ENCODE measurements at regions not wholly inside any gene's neighbourhood (a gene's known extent, or its start where the extent isn't known, plus 50 kb on each side); places are given as distances from the start of the nearest gene placed in this dataset.

DNA sequence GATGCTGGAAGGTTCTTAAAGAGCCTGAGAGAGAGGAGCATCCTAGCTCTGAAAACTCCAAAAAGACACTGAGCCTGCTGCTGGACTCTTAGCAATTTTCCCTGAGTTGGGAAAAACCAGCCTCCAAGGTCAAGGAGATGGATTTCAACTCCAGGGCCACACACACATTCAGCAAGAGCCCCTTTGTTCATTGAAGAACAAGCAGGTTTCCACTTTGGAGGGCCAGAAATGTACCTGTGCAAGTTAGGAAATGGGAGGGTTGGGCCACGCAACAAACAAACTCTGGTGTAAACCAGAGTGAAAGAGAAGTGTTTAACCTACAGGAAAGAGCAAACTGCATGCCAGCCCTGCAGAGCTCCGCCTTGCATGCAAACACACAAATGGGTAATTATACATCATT lies 264.8 kb upstream of the RPL38 start:
- H3K9me3 ChIP-seq, result no peaks in the 10 kb centered on the region
- WGBS (ENCODE audit: insufficient coverage, low coverage, low lambda C conversion rate, missing lambda C conversion rate), result 75% methylated on average over 2 of the region's 2 CpGs
- no peaks in the 10 kb centered on the region for H3K36me3 ChIP-seq
- intact Hi-C loops (cut with DNase I), result no loop called here
- H3K27me3 ChIP-seq, result no peaks in the 10 kb centered on the region
- H3K4me1 ChIP-seq, result peaks cover 0 to 8% (median 0%) of the 10 kb centered on the region in 4 donors
- DNase-seq (no peak), ATAC-seq (no peak)
- H3K27ac ChIP-seq, result no peak overlapping the region
- TF ChIP-seq POLR2A (IDR thresholded peaks at IDR 0.05), result no peak
- no peak overlapping the region for H3K4me3 ChIP-seq

DNA sequence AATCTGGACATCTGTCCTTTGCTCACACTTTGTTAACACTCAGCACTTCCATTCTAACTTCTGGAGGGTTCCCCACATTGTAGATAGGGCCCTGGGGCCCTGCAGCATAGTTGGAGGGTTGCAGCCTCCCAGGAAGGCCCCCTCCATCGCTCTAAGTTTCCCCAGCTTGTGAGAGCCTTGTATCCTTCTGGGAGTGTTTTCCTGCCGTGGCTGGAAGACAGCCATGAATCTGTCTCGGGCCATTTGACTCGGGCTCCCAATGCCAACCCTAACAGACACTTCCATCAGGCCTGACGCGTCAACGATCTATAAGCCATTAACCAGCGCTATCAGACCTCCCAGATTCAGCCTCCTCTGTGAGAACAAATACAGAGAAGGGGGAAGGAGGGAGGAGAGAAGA lies 263.7 kb upstream of the RPL38 start:
- no peak for TF ChIP-seq POLR2A (IDR thresholded peaks at IDR 0.05)
- TF ChIP-seq, protein P1, sequence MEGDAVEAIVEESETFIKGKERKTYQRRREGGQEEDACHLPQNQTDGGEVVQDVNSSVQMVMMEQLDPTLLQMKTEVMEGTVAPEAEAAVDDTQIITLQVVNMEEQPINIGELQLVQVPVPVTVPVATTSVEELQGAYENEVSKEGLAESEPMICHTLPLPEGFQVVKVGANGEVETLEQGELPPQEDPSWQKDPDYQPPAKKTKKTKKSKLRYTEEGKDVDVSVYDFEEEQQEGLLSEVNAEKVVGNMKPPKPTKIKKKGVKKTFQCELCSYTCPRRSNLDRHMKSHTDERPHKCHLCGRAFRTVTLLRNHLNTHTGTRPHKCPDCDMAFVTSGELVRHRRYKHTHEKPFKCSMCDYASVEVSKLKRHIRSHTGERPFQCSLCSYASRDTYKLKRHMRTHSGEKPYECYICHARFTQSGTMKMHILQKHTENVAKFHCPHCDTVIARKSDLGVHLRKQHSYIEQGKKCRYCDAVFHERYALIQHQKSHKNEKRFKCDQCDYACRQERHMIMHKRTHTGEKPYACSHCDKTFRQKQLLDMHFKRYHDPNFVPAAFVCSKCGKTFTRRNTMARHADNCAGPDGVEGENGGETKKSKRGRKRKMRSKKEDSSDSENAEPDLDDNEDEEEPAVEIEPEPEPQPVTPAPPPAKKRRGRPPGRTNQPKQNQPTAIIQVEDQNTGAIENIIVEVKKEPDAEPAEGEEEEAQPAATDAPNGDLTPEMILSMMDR (IDR thresholded peaks at IDR 0.05), result no peak
- intact Hi-C loops (cut with DNase I), result no loop called here
- no peak for DNase-seq
- no peak for ATAC-seq
- Histone ChIP-seq H3K9me3 (no peaks in the 10 kb centered on the region), H3K4me3 (no peak overlapping the region), H3K27ac (no peak overlapping the region), H3K27me3 (no peaks in the 10 kb centered on the region), H3K36me3 (no peaks in the 10 kb centered on the region), H3K4me1 (peaks cover 0 to 8% (median 0%) of the 10 kb centered on the region in 4 donors)
- 20% methylated on average over 2 of the region's 8 CpGs for WGBS (ENCODE audit: insufficient coverage, low coverage, low lambda C conversion rate, missing lambda C conversion rate)

DNA sequence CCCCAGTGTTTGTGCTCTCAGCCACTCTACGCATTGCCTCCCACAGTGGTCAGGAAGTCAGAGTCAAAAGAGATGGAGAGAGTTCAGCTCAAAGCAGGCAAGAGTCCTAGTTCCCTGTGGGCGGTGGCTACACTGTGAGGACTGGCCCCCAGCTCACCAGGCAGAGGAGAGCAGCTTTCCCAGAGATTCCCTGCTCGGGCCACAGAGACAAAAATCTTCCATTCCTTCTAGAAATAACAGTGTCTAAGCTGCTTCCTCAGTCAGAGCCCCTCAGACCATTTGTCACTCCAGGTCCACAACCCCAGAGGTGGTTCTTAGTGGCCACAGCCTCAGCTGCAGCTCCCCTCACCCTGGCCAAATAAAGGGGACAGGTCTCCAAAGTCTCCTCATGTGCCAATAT lies 263.0 kb upstream of the RPL38 start:
- ATAC-seq, result no peak
- no peak overlapping the region for H3K4me3 ChIP-seq
- no peaks in the 10 kb centered on the region for H3K27me3 ChIP-seq

DNA sequence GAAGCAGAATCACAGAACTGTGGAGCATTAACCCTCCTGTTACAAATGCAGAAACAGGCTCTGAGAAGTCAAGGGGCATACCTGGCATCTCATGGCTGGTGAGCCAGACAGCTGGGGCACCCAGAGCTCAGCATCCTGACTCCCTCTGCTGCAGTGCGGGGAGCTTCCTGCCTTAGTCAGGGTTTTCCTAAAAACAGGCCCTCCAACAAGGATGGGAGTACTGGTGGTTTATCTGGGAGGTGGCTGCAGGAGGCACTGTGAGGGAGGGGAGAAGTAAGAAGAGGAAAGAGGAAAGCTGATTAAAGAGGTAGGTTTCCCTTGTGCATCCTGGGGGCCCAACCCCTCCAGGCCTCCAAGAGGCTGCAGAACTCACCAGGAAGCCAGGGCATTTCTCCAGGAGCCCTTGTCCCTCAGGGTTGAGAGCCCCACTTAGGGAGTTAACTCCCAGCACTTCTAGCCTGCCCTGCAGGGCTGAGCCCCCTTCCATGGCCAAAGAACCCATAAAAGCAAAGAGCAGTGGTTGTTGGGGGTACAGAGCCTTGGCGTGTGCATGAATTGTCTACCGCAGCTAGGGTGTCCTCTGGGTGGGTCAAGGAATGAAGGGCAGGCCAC lies 261.5 kb upstream of the RPL38 start:
- intact Hi-C loops (cut with DNase I), result no loop called here
- no peak overlapping the region for H3K27ac ChIP-seq
- WGBS (ENCODE audit: insufficient coverage, low coverage, low lambda C conversion rate, missing lambda C conversion rate), result 92% methylated on average over 2 of the region's 3 CpGs
- H3K9me3 ChIP-seq, result no peaks in the 10 kb centered on the region
- ATAC-seq (no peak), DNase-seq (no peak)
- TF ChIP-seq, protein P1 (IDR thresholded peaks at IDR 0.05), result no peak
- no peak for TF ChIP-seq POLR2A (IDR thresholded peaks at IDR 0.05)
- no peak overlapping the region for H3K4me3 ChIP-seq
- H3K36me3 ChIP-seq, result no peaks in the 10 kb centered on the region
- H3K27me3 ChIP-seq, result no peaks in the 10 kb centered on the region
- peaks cover 0 to 3% (median 0%) of the 10 kb centered on the region in 4 donors for H3K4me1 ChIP-seq

More for the DNA sequence above, 263.0 kb upstream of the RPL38 start:
- WGBS (ENCODE audit: insufficient coverage, low coverage, low lambda C conversion rate, missing lambda C conversion rate), result no CpG with 5 or more reads among the region's 3 CpGs
- H3K27ac ChIP-seq, result no peak overlapping the region
- intact Hi-C loops (cut with DNase I), result no loop called here
- peaks cover 0 to 8% (median 0%) of the 10 kb centered on the region in 4 donors for H3K4me1 ChIP-seq
- no peak for DNase-seq
- no peaks in the 10 kb centered on the region for H3K9me3 ChIP-seq
- no peaks in the 10 kb centered on the region for H3K36me3 ChIP-seq
- TF ChIP-seq, protein P1 (IDR thresholded peaks at IDR 0.05), result no peak
- TF ChIP-seq POLR2A (IDR thresholded peaks at IDR 0.05), result no peak

DNA sequence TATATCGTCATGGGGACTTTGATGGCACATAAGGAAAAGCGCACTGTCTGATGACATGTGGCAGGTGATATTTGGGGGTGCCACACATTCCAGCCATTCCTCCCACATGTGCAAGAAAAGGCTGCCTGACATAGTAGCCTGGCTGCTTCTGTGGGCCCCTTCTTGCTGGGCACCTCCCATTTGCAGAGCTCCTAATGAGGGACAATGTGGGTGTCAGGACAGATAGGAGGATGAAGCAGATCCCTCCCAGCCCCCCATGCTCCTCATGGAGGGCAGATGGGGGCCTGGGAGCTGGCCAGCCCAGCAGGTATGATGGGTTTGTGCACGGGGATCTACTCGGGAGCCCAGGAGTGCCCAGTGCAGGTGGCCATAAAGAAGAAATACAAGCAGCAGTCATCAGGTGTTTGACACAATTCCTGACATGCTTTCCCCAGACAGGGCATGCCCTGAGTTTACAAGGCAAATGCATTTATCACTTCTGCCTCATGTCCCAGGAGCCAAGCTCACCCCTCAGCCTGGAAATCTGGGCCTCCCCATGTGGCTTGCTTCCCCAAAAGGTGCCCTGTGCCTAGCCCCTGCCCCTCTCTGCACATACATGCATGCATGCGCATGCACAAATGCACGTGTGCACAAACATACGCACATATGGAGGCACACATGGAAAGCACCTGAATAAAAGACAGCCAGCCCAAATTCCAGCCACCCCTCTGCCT lies 260.6 kb upstream of the RPL38 start:
- no peak for DNase-seq
- ATAC-seq, result no peak
- TF ChIP-seq, protein P1 (IDR thresholded peaks at IDR 0.05), result no peak
- TF ChIP-seq POLR2A (IDR thresholded peaks at IDR 0.05), result no peak
- H3K36me3 ChIP-seq, result no peaks in the 10 kb centered on the region
- no peaks in the 10 kb centered on the region for H3K9me3 ChIP-seq
- H3K27ac ChIP-seq, result no peak overlapping the region
- no peaks in the 10 kb centered on the region for H3K4me1 ChIP-seq
- no peaks in the 10 kb centered on the region for H3K27me3 ChIP-seq
- intact Hi-C loops (cut with DNase I), result no loop called here
- WGBS (ENCODE audit: insufficient coverage, low coverage, low lambda C conversion rate, missing lambda C conversion rate), result 71% methylated on average over 2 of the region's 7 CpGs
- no peak overlapping the region for H3K4me3 ChIP-seq

Data from right lobe of liver (tissue), 6 donors.